GM23338 (cell line): ENCODE measurements at regions not wholly inside any gene's neighbourhood (a gene's known extent, or its start where the extent isn't known, plus 50 kb on each side); places are given as distances from the start of the nearest gene placed in this dataset.

Experiments
- ATAC-seq: fragments of 200-7000 bp; cut with Tn5 transposase; 3 replicates; pipeline ENCODE4 v1.9.1; 2020
- DNase-seq: peaks from one replicate; pipeline ENCODE4 v3.0.0-alpha.2; 2015; ENCODE audit warnings: low spot score
- H2AFZ ChIP-seq: fragments of 200-600 bp; sonication (generic); 2 replicates; pipeline ENCODE4 v1.8.0; 2016; ENCODE audit warnings: antibody characterized with exemption, mild to moderate bottlenecking, moderate library complexity
- H3F3A ChIP-seq: fragments of 200-600 bp; sonication (generic); replicated peaks from 2 replicates; pipeline ENCODE4 v1.8.0; 2017; ENCODE audit warnings: antibody characterized with exemption, mixed run types, low read depth
- H3K27ac ChIP-seq: fragments of 200-600 bp; sonication (generic); 2 replicates; pipeline ENCODE4 v1.6.1; 2016; ENCODE audit warnings: low read depth
- H3K27me3 ChIP-seq: fragments of 200-600 bp; sonication (generic); 2 replicates; pipeline ENCODE4 v1.8.0; 2016; ENCODE audit warnings: mild to moderate bottlenecking, mixed run types, moderate library complexity; ENCODE audit not compliant: insufficient read depth
- H3K36me3 ChIP-seq: fragments of 200-600 bp; sonication (generic); 2 replicates; pipeline ENCODE4 v1.8.0; 2016; ENCODE audit warnings: mild to moderate bottlenecking; ENCODE audit not compliant: insufficient read depth
- H3K4me1 ChIP-seq: fragments of 200-600 bp; sonication (generic); 2 replicates; pipeline ENCODE4 v1.8.0; 2016; ENCODE audit warnings: mild to moderate bottlenecking, moderate library complexity; ENCODE audit not compliant: insufficient read depth
- H3K4me2 ChIP-seq: fragments of 200-600 bp; sonication (generic); 2 replicates; pipeline ENCODE4 v1.7.1; 2017; ENCODE audit warnings: mixed run types
- H3K4me3 ChIP-seq: fragments of 200-600 bp; sonication (generic); 2 replicates; pipeline ENCODE4 v1.6.1; 2016; ENCODE audit warnings: mixed run types
- H3K79me2 ChIP-seq: fragments of 200-600 bp; sonication (generic); replicated peaks from 2 replicates; pipeline ENCODE4 v1.8.0; 2017; ENCODE audit warnings: mild to moderate bottlenecking; ENCODE audit not compliant: insufficient read depth
- H3K9me2 ChIP-seq: fragments of 200-600 bp; sonication (generic); 2 replicates; pipeline ENCODE4 v1.8.0; 2017; ENCODE audit not compliant: insufficient read depth
- H4K20me1 ChIP-seq: fragments of 200-600 bp; sonication (generic); replicated peaks from 2 replicates; pipeline ENCODE4 v1.8.0; 2017; ENCODE audit warnings: mild to moderate bottlenecking; ENCODE audit not compliant: insufficient read depth
- H3K27ac Mint-ChIP-seq: 2 replicates; pipeline ENCODE4 v1.8.0; 2020; ENCODE audit warnings: inconsistent platforms, mild to moderate bottlenecking, moderate library complexity, mixed read lengths
- H3K27me3 Mint-ChIP-seq: 3 replicates; pipeline ENCODE4 v1.8.0; 2022; ENCODE audit warnings: low read depth, mild to moderate bottlenecking, moderate library complexity, mixed read lengths, inconsistent platforms; ENCODE audit not compliant: insufficient read depth, poor library complexity
- H3K36me3 Mint-ChIP-seq: 3 replicates; pipeline ENCODE4 v1.8.0; 2021; ENCODE audit warnings: low read depth, mild to moderate bottlenecking, inconsistent platforms, moderate library complexity, mixed read lengths
- H3K4me1 Mint-ChIP-seq: 3 replicates; pipeline ENCODE4 v1.8.0; 2020; ENCODE audit warnings: mild to moderate bottlenecking, inconsistent platforms, mixed read lengths
- H3K4me3 Mint-ChIP-seq: 3 replicates; pipeline ENCODE4 v1.8.0; 2021; ENCODE audit warnings: moderate library complexity, mild to moderate bottlenecking, inconsistent platforms, mixed read lengths
- H3K9me3 Mint-ChIP-seq: 3 replicates; pipeline ENCODE4 v1.8.0; 2020; ENCODE audit warnings: moderate library complexity, mild to moderate bottlenecking, inconsistent platforms, mixed read lengths
- CREB1 ChIP-seq: fragments of 250-450 bp; sonication (Bioruptor Pico); IDR thresholded peaks from 2 replicates; pipeline ENCODE4 v1.5.0; 2020; ENCODE audit warnings: low read depth, mild to moderate bottlenecking, moderate library complexity
- CTCF ChIP-seq, 2 experiments: fragments of 200-600 bp in 1 of 2; sonication (generic) in 1 of 2; conservative IDR thresholded peaks; 2 replicates each; pipeline versions ENCODE4 v1.5.1 to v1.6.1; 2016 to 2017; ENCODE audit warnings: antibody characterized with exemption in 2 of 2, low read depth in 2 of 2, mild to moderate bottlenecking in 2 of 2, moderate library complexity in 1 of 2
- ETS1 ChIP-seq: IDR thresholded peaks from 2 replicates; pipeline ENCODE4 v1.6.1; 2016; ENCODE audit warnings: antibody characterized with exemption
- EZH2 ChIP-seq: fragments of 200-600 bp; sonication (generic); IDR thresholded peaks from one replicate; pipeline ENCODE4 v1.8.0; 2017; ENCODE audit warnings: antibody characterized with exemption, mild to moderate bottlenecking, low read depth; ENCODE audit not compliant: unreplicated experiment
- EZH2phosphoT487 ChIP-seq: fragments of 200-600 bp; sonication (generic); IDR thresholded peaks from one replicate; pipeline ENCODE4 v1.8.1; 2018; ENCODE audit warnings: antibody characterized with exemption; ENCODE audit not compliant: unreplicated experiment
- JUNB ChIP-seq: IDR thresholded peaks from one replicate; pipeline ENCODE4 v1.6.1; 2016; ENCODE audit warnings: antibody characterized with exemption; ENCODE audit not compliant: unreplicated experiment
- NANOG ChIP-seq: IDR thresholded peaks from 2 replicates; pipeline ENCODE4 v1.6.1; 2016; ENCODE audit warnings: antibody characterized with exemption, borderline replicate concordance
- POLR2AphosphoS5 ChIP-seq: IDR thresholded peaks from 2 replicates; pipeline ENCODE4 v1.6.1; 2016; ENCODE audit warnings: antibody characterized with exemption, low read depth
- REST ChIP-seq: IDR thresholded peaks from one replicate; pipeline ENCODE4 v1.6.1; 2018; ENCODE audit warnings: antibody characterized with exemption; ENCODE audit not compliant: unreplicated experiment
- STAT1 ChIP-seq: IDR thresholded peaks from one replicate; pipeline ENCODE4 v1.6.1; 2016; ENCODE audit warnings: antibody characterized with exemption; ENCODE audit not compliant: unreplicated experiment
- ZNF114 ChIP-seq: fragments of 250-450 bp; sonication (Bioruptor Pico); IDR thresholded peaks from 2 replicates; pipeline ENCODE4 v1.5.0; 2020; ENCODE audit warnings: mild to moderate bottlenecking, moderate library complexity
- ZNF331 ChIP-seq: fragments of 250-450 bp; sonication (Bioruptor Pico); IDR thresholded peaks from 2 replicates; pipeline ENCODE4 v1.5.0; 2020; ENCODE audit warnings: low read depth, mild to moderate bottlenecking, moderate library complexity
- ZNF462 ChIP-seq: fragments of 250-450 bp; sonication (Bioruptor Pico); IDR thresholded peaks from 2 replicates; pipeline ENCODE4 v1.5.0; 2020; ENCODE audit warnings: mild to moderate bottlenecking, moderate library complexity

- H3K4me3 Mint-ChIP-seq: no peak overlapping the region
- Histone ChIP-seq H3K4me3 (no peak overlapping the region), H3K36me3 (no peaks in the 10 kb centered on the region), H3K4me1 (no peaks in the 10 kb centered on the region), H4K20me1 (no peaks in the 10 kb centered on the region), H3F3A (no peaks in the 10 kb centered on the region), H3K9me2 (peaks cover 5% of the 10 kb centered on the region; the same call in 1 of the 2 replicates), H2AFZ (no peak overlapping the region), H3K79me2 (no peaks in the 10 kb centered on the region), H3K27ac (no peak overlapping the region), H3K4me2 (no peak overlapping the region), H3K27me3 (no peaks in the 10 kb centered on the region)
- H3K4me1 Mint-ChIP-seq: no peaks in the 10 kb centered on the region; the same call in 1 of the 3 replicates
- TF ChIP-seq ZNF462 (no peak), ZNF114 (CRISPR knock-in tag) (no peak), STAT1 (no peak), EZH2 (no peak), REST (no peak), NANOG (no peak), JUNB (no peak), ZNF331 (CRISPR knock-in tag) (no peak), CREB1 (CRISPR knock-in tag) (no peak), EZH2phosphoT487 (no peak), CTCF (conservative IDR thresholded peaks at IDR 0.05; ENCODE audit: low read depth in 2 of 2) (no peak), POLR2AphosphoS5 (no peak), ETS1 (no peak)
- H3K27me3 Mint-ChIP-seq: peaks cover 1% of the 10 kb centered on the region
- H3K36me3 Mint-ChIP-seq: no peaks in the 10 kb centered on the region
- DNase-seq: no peak
- H3K27ac Mint-ChIP-seq: no peak overlapping the region
- no peaks in the 10 kb centered on the region for H3K9me3 Mint-ChIP-seq
- ATAC-seq: no peak
These were observed 406.4 kb downstream of the CCER1 start for GRCh38 chr12:90548595-90548994.
